Sigmoid colon (tissue), 6 donors: ENCODE measurements at regions not wholly inside any gene's neighbourhood (a gene's known extent, or its start where the extent isn't known, plus 50 kb on each side); places are given as distances from the start of the nearest gene placed in this dataset.

ENCODE experiments used
- DNase-seq: peaks from one replicate; pipeline ENCODE4 v3.0.0-alpha.2; 2019
- H3K27ac ChIP-seq, 4 donors: fragments of 200-600 bp; sonication (generic); one replicate each; pipeline ENCODE4 v1.5.1; 2016 to 2019; ENCODE audit warnings: mild to moderate bottlenecking in 1 of 4
- H3K27me3 ChIP-seq, 3 donors: fragments of 200-600 bp; sonication (generic); one replicate each; pipeline ENCODE4 v1.5.1; 2019; ENCODE audit warnings: mild to moderate bottlenecking in 1 of 3
- H3K36me3 ChIP-seq, 4 donors: fragments of 200-600 bp; sonication (generic); one replicate each; pipeline ENCODE4 v1.5.1; 2016 to 2019
- H3K4me1 ChIP-seq, 4 donors: fragments of 200-600 bp; sonication (generic); one replicate each; pipeline ENCODE4 v1.5.1; 2017 to 2019
- H3K4me3 ChIP-seq, 4 donors: fragments of 200-600 bp; sonication (generic); one replicate each; pipeline ENCODE4 v1.5.1; 2017 to 2019; ENCODE audit warnings: mild to moderate bottlenecking in 2 of 4, moderate library complexity in 1 of 4
- H3K9me3 ChIP-seq, 4 donors: fragments of 200-600 bp in 3 of 4; sonication (generic) in 3 of 4; one replicate each; pipeline versions ENCODE4 v1.5.1 to v1.6.1; 2013 to 2019
- CTCF ChIP-seq, 4 experiments: fragments of 450-650 bp in 3 of 4; fragments of 200-600 bp in 1 of 4; IDR thresholded peaks; one replicate each; pipeline ENCODE4 v1.5.1; 2016 to 2019; ENCODE audit warnings: antibody characterized with exemption in 4 of 4, mild to moderate bottlenecking in 3 of 4, moderate library complexity in 2 of 4
- EP300 ChIP-seq, 4 donors: sonication (generic); formaldehyde crosslinking; IDR thresholded peaks; one replicate each; pipeline ENCODE4 v1.6.1; 2017; ENCODE audit warnings: antibody characterized with exemption in 4 of 4
- POLR2A ChIP-seq, 2 donors: fragments of 450-650 bp; IDR thresholded peaks; one replicate each; pipeline ENCODE4 v1.6.1; 2016; ENCODE audit warnings: antibody characterized with exemption in 2 of 2, mild to moderate bottlenecking in 2 of 2, moderate library complexity in 2 of 2
- POLR2AphosphoS5 ChIP-seq, 4 donors: sonication (generic); formaldehyde crosslinking; IDR thresholded peaks; one replicate each; pipeline ENCODE4 v1.6.1; 2017; ENCODE audit warnings: antibody characterized with exemption in 4 of 4
- WGBS, 2 donors: extraction: QIAGEN DNeasy Blood & Tissue Kit; methylation state at CpG; one replicate each; pipeline ENCODE4 v1.1.7; 2013; 5-methylcytosine and 5-hydroxymethylcytosine counted together
- intact Hi-C: fragments of 100-400 bp; cut with DNase I; formaldehyde crosslinking; loops from one replicate; pipeline ENCODE4 v1.15.1; 2023
- donor health status: healthy with polysubstance abuse.
- donor health status: healthy.

GRCh38 chr6:81376745-81377144 is 375.7 kb downstream of the TENT5A start:
- TF ChIP-seq POLR2AphosphoS5 (IDR thresholded peaks at IDR 0.05) (no peak), POLR2A (IDR thresholded peaks at IDR 0.05) (no peak), EP300 (IDR thresholded peaks at IDR 0.05) (no peak), CTCF (IDR thresholded peaks at IDR 0.05) (no peak)
- no peaks in the 10 kb centered on the region for H3K9me3 ChIP-seq
- WGBS, 2 donors = 93 to 94% methylated on average over 5 of the region's 5 CpGs
- intact Hi-C loops = no loop called here
- no peak overlapping the region for H3K4me3 ChIP-seq
- H3K27ac ChIP-seq = no peak overlapping the region
- H3K4me1 ChIP-seq = no peaks in the 10 kb centered on the region
- H3K36me3 ChIP-seq = no peaks in the 10 kb centered on the region
- H3K27me3 ChIP-seq = no peaks in the 10 kb centered on the region
- DNase-seq = no peak

GRCh38 chr6:81373414-81373813 is 379.1 kb downstream of the TENT5A start:
- H3K27ac ChIP-seq = no peak overlapping the region
- DNase-seq = no peak
- 17 to 44% methylated on average over 1 of the region's 1 CpG for WGBS, 2 donors
- no peak overlapping the region for H3K4me3 ChIP-seq
- no peaks in the 10 kb centered on the region for H3K27me3 ChIP-seq
- no peaks in the 10 kb centered on the region for H3K36me3 ChIP-seq
- H3K4me1 ChIP-seq = no peaks in the 10 kb centered on the region
- no peak for TF ChIP-seq CTCF (IDR thresholded peaks at IDR 0.05)
- intact Hi-C loops = no loop called here
- H3K9me3 ChIP-seq = no peaks in the 10 kb centered on the region

GRCh38 chr6:81371930-81372329 is 380.6 kb downstream of the TENT5A start:
- H3K27ac ChIP-seq = no peak overlapping the region
- TF ChIP-seq POLR2AphosphoS5 (IDR thresholded peaks at IDR 0.05) = no peak
- TF ChIP-seq CTCF (IDR thresholded peaks at IDR 0.05) = no peak
- TF ChIP-seq POLR2A (IDR thresholded peaks at IDR 0.05) = no peak
- TF ChIP-seq EP300 (IDR thresholded peaks at IDR 0.05) = no peak
- intact Hi-C loops = no loop called here
- no peaks in the 10 kb centered on the region for H3K4me1 ChIP-seq
- H3K27me3 ChIP-seq = no peaks in the 10 kb centered on the region
- no peaks in the 10 kb centered on the region for H3K9me3 ChIP-seq
- no peak for DNase-seq
- H3K4me3 ChIP-seq = no peak overlapping the region
- no peaks in the 10 kb centered on the region for H3K36me3 ChIP-seq

- Histone ChIP-seq H3K36me3 (no peaks in the 10 kb centered on the region), H3K4me1 (no peaks in the 10 kb centered on the region), H3K27me3 (no peaks in the 10 kb centered on the region), H3K27ac (no peak overlapping the region), H3K9me3 (no peaks in the 10 kb centered on the region), H3K4me3 (no peak overlapping the region)
- 41 to 75% methylated on average over 3 of the region's 3 CpGs for WGBS, 2 donors
- intact Hi-C loops = no loop called here
- TF ChIP-seq CTCF (IDR thresholded peaks at IDR 0.05) = no peak
- TF ChIP-seq POLR2A (IDR thresholded peaks at IDR 0.05) = no peak
- no peak for TF ChIP-seq EP300 (IDR thresholded peaks at IDR 0.05)
- no peak for TF ChIP-seq POLR2AphosphoS5 (IDR thresholded peaks at IDR 0.05)
- DNase-seq = no peak
These were observed 385.5 kb downstream of the TENT5A start for GRCh38 chr6:81366972-81367371.

- DNase-seq = no peak
- Histone ChIP-seq H3K4me3 (no peak overlapping the region), H3K4me1 (no peaks in the 10 kb centered on the region), H3K27me3 (no peaks in the 10 kb centered on the region), H3K27ac (no peak overlapping the region), H3K9me3 (no peaks in the 10 kb centered on the region), H3K36me3 (no peaks in the 10 kb centered on the region)
- 0 to 80% methylated on average over 1 of the region's 1 CpG for WGBS, 2 donors
- TF ChIP-seq CTCF (IDR thresholded peaks at IDR 0.05) = no peak
- TF ChIP-seq POLR2AphosphoS5 (IDR thresholded peaks at IDR 0.05) = no peak
- TF ChIP-seq POLR2A (IDR thresholded peaks at IDR 0.05) = no peak
- no peak for TF ChIP-seq EP300 (IDR thresholded peaks at IDR 0.05)
- intact Hi-C loops = no loop called here
These were observed 390.2 kb downstream of the TENT5A start for GRCh38 chr6:81362246-81362645.
